ENCODE measurements at regions not wholly inside any gene's neighbourhood (a gene's known extent, or its start where the extent isn't known, plus 50 kb on each side); places are given as distances from the start of the nearest gene placed in this dataset.

DNA sequence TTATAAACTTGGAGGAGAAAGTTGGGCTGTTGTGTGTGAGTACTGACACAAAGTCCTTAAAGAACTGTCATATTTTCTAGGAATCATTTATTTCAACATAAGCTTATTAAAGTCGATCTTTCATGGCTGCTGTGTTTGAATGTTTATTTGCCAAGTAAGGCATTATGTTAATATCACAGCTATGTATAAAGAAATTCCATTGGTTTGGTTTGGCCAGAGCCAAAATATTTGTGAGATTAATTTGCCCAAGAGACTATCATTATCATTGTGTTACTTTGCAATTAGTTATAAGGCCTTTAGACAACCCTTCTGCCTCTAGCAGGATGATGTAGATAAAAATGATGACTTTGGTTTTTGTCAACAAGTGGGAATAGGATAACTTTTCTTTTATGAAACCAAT lies 240.6 kb upstream of the NT5C1B start:
- peak; percentile 41 for DNase-seq (ENCODE audit: low spot score)

DNA sequence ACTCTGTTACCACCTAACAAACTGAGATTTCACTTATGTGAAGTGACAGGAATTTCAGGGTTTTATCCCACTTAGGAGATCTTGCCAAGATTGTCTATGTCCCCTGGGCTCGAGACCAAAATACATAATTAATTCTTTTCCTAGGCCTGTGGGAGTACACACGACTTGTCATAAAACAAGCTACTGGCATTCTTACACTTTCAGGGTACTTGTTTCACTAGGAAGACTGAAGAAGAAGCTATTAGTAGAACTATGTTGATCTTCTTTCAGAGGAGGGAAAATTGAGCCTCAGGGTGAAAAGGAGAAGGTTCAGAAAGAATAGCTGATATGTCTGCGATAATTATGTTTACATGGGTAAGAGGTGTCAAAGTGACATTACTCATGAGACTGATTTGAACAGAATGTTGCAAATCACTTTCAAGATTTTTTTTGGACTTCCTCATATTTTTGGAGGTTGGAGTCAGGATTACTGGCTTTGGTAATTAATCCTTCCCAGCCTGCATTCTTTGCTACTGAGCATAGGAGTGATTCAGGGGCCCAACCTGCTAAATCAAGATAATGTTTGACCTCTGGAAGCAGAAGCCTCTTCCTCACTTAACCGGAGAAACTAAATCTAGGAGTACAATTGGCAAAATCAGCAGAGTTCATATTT lies 240.0 kb upstream of the NT5C1B start:
- peak; percentile 92 for DNase-seq (ENCODE audit: low spot score)

- DNase-seq (ENCODE audit: low spot score) = no peak
Observed at GRCh38 chr2:18828296-18828695, 238.9 kb upstream of the NT5C1B start.

GRCh38 chr2:18825838-18826237 lies 236.5 kb upstream of the NT5C1B start:
- DNase-seq (ENCODE audit: low spot score) = no peak

DNA sequence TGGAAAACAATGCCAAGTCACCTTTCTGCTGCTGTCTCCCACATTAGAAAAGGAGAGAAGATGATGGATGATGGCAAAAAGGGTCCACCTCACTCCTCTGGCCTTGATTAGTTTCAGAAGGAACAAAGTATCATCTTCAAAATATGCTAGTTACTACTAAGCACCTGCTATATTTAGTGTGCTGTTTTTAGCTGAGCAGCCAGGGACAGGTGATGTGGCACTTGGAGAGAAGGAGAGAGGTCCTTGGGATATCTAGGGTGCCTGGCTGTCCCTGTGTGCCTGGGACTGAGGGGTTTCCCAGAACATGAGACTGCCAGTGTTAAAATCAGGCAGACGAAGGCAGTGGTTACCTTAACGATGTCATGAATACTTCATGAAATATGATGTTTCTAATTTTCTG lies 235.5 kb upstream of the NT5C1B start:
- no peak for DNase-seq (ENCODE audit: low spot score)

DNA sequence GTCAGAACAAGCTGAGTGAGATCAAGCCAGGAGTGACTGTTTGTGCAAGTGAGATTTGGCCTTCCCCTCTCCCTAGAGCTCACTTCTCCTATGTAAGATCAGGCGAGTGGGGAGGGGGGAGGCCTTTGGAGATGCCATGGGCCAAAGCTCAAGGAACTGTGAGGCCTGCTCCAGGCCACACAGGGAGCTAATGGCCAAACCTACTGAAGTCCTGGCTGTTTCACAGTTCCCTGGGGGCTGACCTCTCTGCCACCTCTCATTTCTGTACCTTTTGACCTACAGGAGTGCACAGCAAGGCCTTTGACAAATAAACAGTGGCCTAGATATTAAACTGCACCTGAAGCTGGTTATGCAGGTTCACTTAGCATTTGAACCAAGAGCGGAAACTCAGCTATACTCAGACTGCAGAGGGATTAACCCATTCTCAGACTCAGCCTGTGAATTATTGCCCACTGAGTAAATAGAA lies 235.0 kb upstream of the NT5C1B start:
- DNase-seq (ENCODE audit: low spot score) = no peak

- no peak for DNase-seq (ENCODE audit: low spot score)
Observed at GRCh38 chr2:18821431-18821830, 232.1 kb upstream of the NT5C1B start.

GRCh38 chr2:18820966-18821365 lies 231.6 kb upstream of the NT5C1B start:
- no peak for DNase-seq (ENCODE audit: low spot score)

- no peak for DNase-seq (ENCODE audit: low spot score)
Observed at GRCh38 chr2:18819566-18819965, 230.2 kb upstream of the NT5C1B start.

- DNase-seq (ENCODE audit: low spot score) = peak; percentile 26
Observed at GRCh38 chr2:18814387-18814786, 225.0 kb upstream of the NT5C1B start.

GRCh38 chr2:18804536-18804935 lies 215.2 kb upstream of the NT5C1B start:
- no peak for DNase-seq (ENCODE audit: low spot score)

DNA sequence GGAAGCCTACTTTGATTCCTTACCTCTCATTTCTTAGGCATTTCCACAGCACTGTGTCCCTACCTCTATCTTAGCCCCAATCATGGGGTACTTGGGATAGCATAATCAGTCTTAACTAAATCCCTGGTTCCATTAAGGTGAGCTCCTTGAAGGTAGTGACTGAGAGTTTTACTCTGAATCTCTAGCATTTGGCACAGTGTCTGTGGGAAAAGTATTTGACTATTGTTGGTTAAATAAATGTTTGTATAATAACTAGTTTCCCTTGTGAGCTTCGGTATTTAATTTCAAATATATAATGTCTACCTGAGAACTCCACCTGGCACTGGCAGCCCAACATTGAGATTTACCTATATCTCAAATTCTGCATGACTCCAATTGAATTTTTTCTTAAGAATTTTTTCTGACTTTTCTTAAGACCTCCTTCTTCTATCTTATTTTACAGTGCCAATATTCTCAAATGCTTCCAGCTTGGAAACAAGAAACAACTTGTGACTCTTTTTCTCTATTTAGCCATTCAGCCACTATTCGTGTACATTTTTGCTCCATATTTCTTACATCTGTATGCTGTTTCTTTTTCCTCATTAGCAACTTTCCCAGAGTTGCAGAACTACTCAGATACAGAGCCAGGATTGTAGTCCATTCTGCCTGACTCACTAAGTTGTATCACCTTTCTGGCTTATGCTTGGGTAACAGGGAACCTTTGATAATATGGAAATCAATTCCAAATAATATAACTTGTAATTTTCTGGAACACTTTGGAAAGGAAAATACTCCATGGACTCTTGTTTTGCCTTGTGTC lies 214.0 kb upstream of the NT5C1B start:
- DNase-seq (ENCODE audit: low spot score) = no peak

- DNase-seq (ENCODE audit: low spot score) = no peak
Observed at GRCh38 chr2:18800240-18800971, 211.0 kb upstream of the NT5C1B start.

GRCh38 chr2:18799397-18799796 lies 210.0 kb upstream of the NT5C1B start:
- no peak for DNase-seq (ENCODE audit: low spot score)

GRCh38 chr2:18797133-18797845 lies 207.9 kb upstream of the NT5C1B start:
- DNase-seq (ENCODE audit: low spot score) = no peak

GRCh38 chr2:18795906-18796305 lies 206.5 kb upstream of the NT5C1B start:
- DNase-seq (ENCODE audit: low spot score) = no peak

DNA sequence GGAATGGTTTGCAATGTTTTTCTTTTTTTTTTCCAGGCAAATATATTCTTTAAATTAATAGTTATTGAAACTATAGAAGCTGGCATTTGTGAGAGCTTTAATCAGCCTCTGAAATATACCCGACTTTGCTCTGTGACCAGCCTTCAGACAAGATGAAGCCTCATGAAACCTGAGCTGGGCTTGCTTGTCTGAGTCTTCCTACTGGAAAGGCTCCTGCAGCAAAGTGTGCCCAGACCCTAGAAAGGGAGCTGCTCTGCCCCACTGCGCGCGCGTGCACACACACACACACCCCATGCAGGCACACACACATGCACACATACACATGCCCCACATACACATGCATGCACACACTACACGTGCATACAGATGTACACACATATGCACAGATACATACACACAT lies 203.3 kb upstream of the NT5C1B start:
- DNase-seq (ENCODE audit: low spot score) = no peak

GRCh38 chr2:18792226-18792629 lies 202.9 kb upstream of the NT5C1B start:
- peak; percentile 11 for DNase-seq (ENCODE audit: low spot score)

- DNase-seq (ENCODE audit: low spot score) = no peak
Observed at GRCh38 chr2:18791172-18791797, 201.9 kb upstream of the NT5C1B start.

- no peak for DNase-seq (ENCODE audit: low spot score)
Observed at GRCh38 chr2:18790509-18791171, 201.3 kb upstream of the NT5C1B start.

DNA sequence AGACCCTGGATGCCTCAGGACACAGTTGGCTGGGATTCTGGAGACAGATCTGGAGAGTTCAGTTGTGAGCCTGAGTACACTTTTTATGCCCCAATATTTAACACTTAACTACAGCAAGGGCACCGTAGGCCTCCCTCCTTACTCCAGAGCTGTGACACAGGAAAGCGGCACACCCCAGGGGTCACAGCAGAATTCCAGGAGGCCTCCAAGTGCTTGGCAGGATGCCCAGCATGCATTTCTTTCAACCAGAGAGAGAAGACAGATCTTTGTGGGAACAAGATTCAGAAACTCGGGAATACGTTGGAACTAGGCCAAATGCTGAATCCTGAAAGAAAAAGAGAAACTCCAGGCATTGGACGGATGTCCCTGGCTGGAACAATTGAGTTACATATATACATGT lies 199.2 kb upstream of the NT5C1B start:
- peak; percentile 84 for DNase-seq (ENCODE audit: low spot score)

Data from A172 (cell line).